GM12872 (cell line): ENCODE measurements at regions not wholly inside any gene's neighbourhood (a gene's known extent, or its start where the extent isn't known, plus 50 kb on each side); places are given as distances from the start of the nearest gene placed in this dataset.

Experiments
- TF ChIP-seq, protein P1 (sequence below): IDR thresholded peaks from 3 replicates; pipeline ENCODE4 v1.5.1; 2011; ENCODE audit warnings: low read depth, mild to moderate bottlenecking, low read length, moderate library complexity; ENCODE audit not compliant: insufficient read depth

DNA sequence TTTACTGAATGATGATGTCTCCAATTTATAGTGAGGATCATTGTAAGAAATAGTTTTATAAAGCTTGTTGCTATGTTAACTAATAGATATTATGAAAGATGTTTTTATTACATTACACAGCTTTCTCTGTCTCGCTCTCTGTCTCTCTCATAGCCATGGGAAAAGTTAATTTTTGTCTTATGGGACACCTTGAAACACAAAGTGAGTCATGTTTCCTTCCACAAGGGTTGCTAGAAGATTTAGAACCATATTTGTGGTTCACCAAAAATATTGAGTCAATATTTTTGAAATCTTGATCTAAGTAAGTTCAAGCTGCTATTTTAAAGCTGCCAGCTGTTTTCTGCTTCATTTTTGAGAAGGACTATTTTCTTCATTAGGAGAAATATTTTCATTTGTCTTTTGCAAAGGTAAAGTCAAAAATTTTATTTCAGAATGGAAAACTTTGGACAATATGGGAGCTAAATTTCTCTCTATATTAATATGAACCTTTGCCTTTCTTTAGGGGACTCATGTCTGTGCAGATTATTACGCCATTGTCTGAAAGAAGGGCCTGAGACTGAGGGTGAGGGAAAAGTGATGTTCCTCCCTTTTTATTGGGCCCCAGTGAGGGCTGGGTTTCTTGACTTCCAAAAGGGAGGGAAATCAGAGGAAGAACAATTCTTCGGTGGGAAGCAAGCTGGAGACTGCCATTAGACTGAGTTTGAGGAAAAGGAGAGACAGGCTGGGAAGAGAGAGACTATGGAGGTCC is 87.9 kb upstream of the SLC24A2 start:
- TF ChIP-seq, protein P1, sequence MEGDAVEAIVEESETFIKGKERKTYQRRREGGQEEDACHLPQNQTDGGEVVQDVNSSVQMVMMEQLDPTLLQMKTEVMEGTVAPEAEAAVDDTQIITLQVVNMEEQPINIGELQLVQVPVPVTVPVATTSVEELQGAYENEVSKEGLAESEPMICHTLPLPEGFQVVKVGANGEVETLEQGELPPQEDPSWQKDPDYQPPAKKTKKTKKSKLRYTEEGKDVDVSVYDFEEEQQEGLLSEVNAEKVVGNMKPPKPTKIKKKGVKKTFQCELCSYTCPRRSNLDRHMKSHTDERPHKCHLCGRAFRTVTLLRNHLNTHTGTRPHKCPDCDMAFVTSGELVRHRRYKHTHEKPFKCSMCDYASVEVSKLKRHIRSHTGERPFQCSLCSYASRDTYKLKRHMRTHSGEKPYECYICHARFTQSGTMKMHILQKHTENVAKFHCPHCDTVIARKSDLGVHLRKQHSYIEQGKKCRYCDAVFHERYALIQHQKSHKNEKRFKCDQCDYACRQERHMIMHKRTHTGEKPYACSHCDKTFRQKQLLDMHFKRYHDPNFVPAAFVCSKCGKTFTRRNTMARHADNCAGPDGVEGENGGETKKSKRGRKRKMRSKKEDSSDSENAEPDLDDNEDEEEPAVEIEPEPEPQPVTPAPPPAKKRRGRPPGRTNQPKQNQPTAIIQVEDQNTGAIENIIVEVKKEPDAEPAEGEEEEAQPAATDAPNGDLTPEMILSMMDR: no peak

DNA sequence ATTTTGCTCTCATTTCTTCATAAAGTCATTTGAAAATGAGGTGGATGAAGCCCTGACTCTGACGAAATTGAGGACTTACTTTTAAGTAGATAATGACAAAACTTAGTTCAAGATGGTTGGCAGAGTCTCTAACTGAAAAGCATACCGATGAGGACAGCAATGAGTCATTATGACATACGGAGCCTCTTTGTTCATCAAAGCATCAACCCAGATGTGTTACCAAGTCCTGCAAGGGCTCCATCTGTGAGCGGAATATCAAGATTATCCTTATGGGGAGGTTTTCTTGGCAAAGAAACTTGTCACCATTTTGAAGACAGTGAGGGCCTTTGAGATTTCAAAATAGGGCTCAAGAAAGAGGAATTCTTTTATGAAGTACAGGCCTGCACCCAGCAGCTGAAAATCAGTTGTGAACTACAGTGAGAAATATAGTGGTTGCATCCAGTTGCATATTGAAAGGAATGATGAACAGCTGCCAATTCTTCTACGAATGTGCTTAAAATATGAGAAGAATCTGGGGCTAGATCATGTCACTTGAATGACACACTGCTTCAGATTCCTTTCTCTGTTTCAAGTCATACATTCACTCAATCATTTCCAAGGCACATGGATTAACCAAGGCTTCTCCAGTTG is 86.6 kb upstream of the SLC24A2 start:
- TF ChIP-seq, protein P1: no peak

DNA sequence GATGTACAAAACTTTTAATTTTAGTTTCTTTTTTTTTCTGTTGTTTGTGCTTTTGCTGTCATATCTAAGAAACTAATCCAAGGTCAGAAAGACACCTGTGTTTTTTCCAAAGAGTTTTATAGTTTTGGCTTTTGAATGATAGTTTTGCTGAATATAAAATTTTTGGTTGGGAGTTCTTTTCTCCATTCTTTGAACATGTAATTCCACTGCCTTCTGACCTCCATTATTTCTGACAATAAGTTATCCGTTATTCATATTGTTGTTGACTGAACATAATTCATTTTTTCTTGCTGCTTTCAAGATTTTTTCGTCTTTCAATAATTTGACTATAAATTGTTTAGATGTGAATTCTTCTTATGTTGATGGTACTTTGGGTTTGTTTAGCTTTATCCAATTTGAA is 82.2 kb upstream of the SLC24A2 start:
- TF ChIP-seq, protein P1: no peak

- TF ChIP-seq, protein P1: no peak
These were observed 52.1 kb upstream of the SLC24A2 start for GRCh38 chr9:19840953-19841352.
